ENCODE measurements at regions not wholly inside any gene's neighbourhood (a gene's known extent, or its start where the extent isn't known, plus 50 kb on each side); places are given as distances from the start of the nearest gene placed in this dataset.

DNA sequence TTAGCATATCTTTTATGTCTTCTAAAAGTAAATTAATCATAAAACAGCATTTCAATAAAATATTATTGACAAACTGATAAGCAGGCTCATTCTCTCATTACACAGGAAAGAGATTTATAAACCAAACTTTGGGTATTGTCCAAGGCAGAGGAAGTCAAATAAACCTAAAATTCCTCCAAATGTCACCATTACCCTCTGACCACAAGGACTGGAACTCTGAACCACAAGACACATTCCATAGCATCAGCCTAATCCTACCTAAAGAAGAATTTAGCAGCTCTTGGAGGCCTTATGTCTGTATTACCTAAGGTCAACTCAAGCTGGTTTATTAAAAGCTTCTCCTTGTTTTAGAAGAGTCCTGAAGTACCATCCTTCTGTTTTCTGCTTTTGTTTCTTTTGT is 82.4 kb upstream of the SLC13A1 start (continued):
- TF ChIP-seq, protein P1, sequence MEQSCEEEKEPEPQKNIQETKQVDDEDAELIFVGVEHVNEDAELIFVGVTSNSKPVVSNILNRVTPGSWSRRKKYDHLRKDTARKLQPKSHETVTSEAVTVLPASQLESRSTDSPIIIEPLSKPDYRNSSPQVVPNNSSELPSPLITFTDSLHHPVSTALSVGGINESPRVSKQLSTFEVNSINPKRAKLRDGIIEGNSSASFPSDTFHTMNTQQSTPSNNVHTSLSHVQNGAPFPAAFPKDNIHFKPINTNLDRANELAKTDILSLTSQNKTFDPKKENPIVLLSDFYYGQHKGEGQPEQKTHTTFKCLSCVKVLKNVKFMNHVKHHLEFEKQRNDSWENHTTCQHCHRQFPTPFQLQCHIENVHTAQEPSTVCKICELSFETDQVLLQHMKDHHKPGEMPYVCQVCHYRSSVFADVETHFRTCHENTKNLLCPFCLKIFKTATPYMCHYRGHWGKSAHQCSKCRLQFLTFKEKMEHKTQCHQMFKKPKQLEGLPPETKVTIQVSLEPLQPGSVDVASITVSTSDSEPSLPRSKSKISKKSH (CRISPR knock-in tag; IDR thresholded peaks at IDR 0.05), result no peak
- TF ChIP-seq SMARCB1 (IDR thresholded peaks at IDR 0.05; ENCODE audit: insufficient read length, low read depth) (no peak), NFRKB (IDR thresholded peaks at IDR 0.05; ENCODE audit: low read depth) (no peak), GTF3C2 (IDR thresholded peaks at IDR 0.05; ENCODE audit: borderline replicate concordance, extremely low read depth, insufficient read length) (no peak), EHMT2 (IDR thresholded peaks at IDR 0.05) (no peak), ZNF24 (IDR thresholded peaks at IDR 0.05) (no peak)

DNA sequence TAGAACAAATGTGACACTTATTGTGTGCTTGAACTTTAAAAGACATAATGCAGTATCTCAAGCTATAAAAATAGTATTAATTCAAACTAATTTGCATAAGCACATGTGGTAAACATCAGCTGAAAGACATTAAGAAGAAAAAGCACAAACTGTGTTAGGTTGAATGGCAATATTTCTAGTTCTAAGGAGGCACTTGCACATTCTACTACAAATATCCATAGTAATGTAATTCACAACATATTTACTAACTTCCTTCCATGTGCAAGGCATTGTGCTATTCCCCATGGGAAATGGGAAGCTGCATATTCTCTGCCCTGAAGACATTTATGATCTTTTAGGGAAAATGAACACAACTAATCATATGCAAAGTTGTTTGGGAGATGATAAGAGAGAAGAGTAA is 80.2 kb upstream of the SLC13A1 start:
- no peaks in the 10 kb centered on the region for H3K79me2 ChIP-seq (ENCODE audit: control insufficient read depth, insufficient read depth, low read length)
- intact Hi-C loops (cut with micrococcal nuclease), result no loop called here
- FAIRE-seq (no peak), DNase-seq (ENCODE audit: extremely low read depth in 1 of 4, low spot score in 3 of 4) (no peak), ATAC-seq (no peak)
- H3K9ac ChIP-seq (ENCODE audit: insufficient read depth in 1 of 2, low read depth in 2 of 2, low read length in 2 of 2), result no peak overlapping the region
- no peaks in the 10 kb centered on the region for H3K36me3 ChIP-seq (ENCODE audit: control insufficient read depth, insufficient read depth, low read length)
- no peaks in the 10 kb centered on the region for H4K20me1 ChIP-seq (replicated peaks; ENCODE audit: control insufficient read depth, insufficient read depth, low read length)
- H2AFZ ChIP-seq (ENCODE audit: low read depth, low read length), result no peak overlapping the region
- POLR2A ChIA-PET, result no interaction called here
- no peak overlapping the region for H3K27ac ChIP-seq (ENCODE audit: extremely low read depth, low read depth, low read length)
- no peak overlapping the region for H3K4me2 ChIP-seq (ENCODE audit: insufficient read depth, low read length)
- H3K4me1 ChIP-seq (replicated peaks in 1 of 2; ENCODE audit: control insufficient read depth in 2 of 2, insufficient read depth in 2 of 2, low read length in 2 of 2), result no peaks in the 10 kb centered on the region
- H3K27me3 ChIP-seq (ENCODE audit: control insufficient read depth in 2 of 2, insufficient read depth in 2 of 2, low read length in 2 of 2), result no peaks in the 10 kb centered on the region
- in situ Hi-C loops (cut with MboI), result no loop called here
- H3K9me3 ChIP-seq (replicated peaks; ENCODE audit: control insufficient read depth, insufficient read depth, low read depth, low read length), result no peaks in the 10 kb centered on the region; the same call in 1 of the 2 replicates
- no TSS peak for BruUV-seq (replicated peaks)
- CTCF ChIA-PET (ENCODE audit: low intra/inter-chr PET ratio), result interaction anchor here (0.7 kb wide), 1 partner anchor 14 kb away, joined by 3 read pairs; no protein-coding TSS in a partner anchor
- no peaks in the 10 kb centered on the region for H3K9me1 ChIP-seq (ENCODE audit: control insufficient read depth, insufficient read depth, low read length)
- H3K4me3 ChIP-seq, result no peak overlapping the region
- TF ChIP-seq PHF20 (IDR thresholded peaks at IDR 0.05; ENCODE audit: partially characterized antibody) (no peak), SUPT5H (IDR thresholded peaks at IDR 0.05) (no peak), SMAD1 (IDR thresholded peaks at IDR 0.05; ENCODE audit: low read depth, low read length, partially characterized antibody) (no peak), ZFPM2 (CRISPR knock-in tag; IDR thresholded peaks at IDR 0.05) (no peak), ZC3H4 (CRISPR knock-in tag; IDR thresholded peaks at IDR 0.05; ENCODE audit: borderline replicate concordance) (no peak), RBM34 (IDR thresholded peaks at IDR 0.05; ENCODE audit: borderline replicate concordance, insufficient read depth, low read length) (no peak), SMARCA5 (IDR thresholded peaks at IDR 0.05) (no peak)
- TF ChIP-seq, protein P2, sequence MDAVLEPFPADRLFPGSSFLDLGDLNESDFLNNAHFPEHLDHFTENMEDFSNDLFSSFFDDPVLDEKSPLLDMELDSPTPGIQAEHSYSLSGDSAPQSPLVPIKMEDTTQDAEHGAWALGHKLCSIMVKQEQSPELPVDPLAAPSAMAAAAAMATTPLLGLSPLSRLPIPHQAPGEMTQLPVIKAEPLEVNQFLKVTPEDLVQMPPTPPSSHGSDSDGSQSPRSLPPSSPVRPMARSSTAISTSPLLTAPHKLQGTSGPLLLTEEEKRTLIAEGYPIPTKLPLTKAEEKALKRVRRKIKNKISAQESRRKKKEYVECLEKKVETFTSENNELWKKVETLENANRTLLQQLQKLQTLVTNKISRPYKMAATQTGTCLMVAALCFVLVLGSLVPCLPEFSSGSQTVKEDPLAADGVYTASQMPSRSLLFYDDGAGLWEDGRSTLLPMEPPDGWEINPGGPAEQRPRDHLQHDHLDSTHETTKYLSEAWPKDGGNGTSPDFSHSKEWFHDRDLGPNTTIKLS (IDR thresholded peaks at IDR 0.05; ENCODE audit: borderline replicate concordance, low read depth), result no peak
- TF ChIP-seq, protein P3, sequence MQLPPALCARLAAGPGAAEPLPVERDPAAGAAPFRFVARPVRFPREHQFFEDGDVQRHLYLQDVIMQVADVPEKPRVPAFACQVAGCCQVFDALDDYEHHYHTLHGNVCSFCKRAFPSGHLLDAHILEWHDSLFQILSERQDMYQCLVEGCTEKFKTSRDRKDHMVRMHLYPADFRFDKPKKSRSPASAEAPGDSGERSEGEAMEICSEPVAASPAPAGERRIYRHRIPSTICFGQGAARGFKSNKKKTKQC (CRISPR knock-in tag; IDR thresholded peaks at IDR 0.05), result no peak
- TF ChIP-seq, protein P4, sequence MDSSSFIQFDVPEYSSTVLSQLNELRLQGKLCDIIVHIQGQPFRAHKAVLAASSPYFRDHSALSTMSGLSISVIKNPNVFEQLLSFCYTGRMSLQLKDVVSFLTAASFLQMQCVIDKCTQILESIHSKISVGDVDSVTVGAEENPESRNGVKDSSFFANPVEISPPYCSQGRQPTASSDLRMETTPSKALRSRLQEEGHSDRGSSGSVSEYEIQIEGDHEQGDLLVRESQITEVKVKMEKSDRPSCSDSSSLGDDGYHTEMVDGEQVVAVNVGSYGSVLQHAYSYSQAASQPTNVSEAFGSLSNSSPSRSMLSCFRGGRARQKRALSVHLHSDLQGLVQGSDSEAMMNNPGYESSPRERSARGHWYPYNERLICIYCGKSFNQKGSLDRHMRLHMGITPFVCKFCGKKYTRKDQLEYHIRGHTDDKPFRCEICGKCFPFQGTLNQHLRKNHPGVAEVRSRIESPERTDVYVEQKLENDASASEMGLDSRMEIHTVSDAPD (CRISPR knock-in tag; IDR thresholded peaks at IDR 0.05), result no peak
